ENCODE measurements at regions not wholly inside any gene's neighbourhood (a gene's known extent, or its start where the extent isn't known, plus 50 kb on each side); places are given as distances from the start of the nearest gene placed in this dataset.

DNA sequence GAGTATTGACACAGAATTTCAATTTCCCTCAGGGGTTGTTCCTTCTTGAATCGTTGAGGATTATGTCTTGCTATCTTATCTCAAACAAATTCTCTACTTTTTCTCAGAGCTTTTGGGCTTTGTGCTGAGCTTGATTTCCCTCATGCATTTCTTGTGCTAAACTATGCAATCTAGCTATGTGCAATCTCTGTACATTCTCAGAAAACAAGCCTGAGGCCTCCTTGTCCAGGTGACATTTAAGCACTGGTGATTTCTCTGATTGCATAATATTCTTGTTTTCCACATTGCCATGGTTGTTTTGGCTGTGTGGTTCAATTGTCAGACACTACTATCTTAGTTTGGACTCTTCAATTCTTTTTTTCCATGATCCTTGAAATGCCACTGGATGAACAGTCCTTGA lies 81.2 kb upstream of the MAN1A1 start:
- Histone ChIP-seq H3K27me3 (ENCODE audit: insufficient read depth) (no peaks in the 10 kb centered on the region), H2AFZ (no peak overlapping the region), H3K27ac (ENCODE audit: low read depth) (no peak overlapping the region), H3K4me2 (no peak overlapping the region), H3K9me2 (ENCODE audit: insufficient read depth) (no peaks in the 10 kb centered on the region), H4K20me1 (replicated peaks; ENCODE audit: insufficient read depth) (no peaks in the 10 kb centered on the region), H3K4me3 (no peak overlapping the region), H3F3A (replicated peaks; ENCODE audit: low read depth) (no peaks in the 10 kb centered on the region), H3K36me3 (ENCODE audit: insufficient read depth) (no peaks in the 10 kb centered on the region), H3K4me1 (ENCODE audit: insufficient read depth) (no peaks in the 10 kb centered on the region), H3K79me2 (replicated peaks; ENCODE audit: insufficient read depth) (no peaks in the 10 kb centered on the region)
- Mint-ChIP-seq H3K4me1 (no peaks in the 10 kb centered on the region), H3K36me3 (ENCODE audit: low read depth) (no peaks in the 10 kb centered on the region), H3K4me3 (no peak overlapping the region), H3K27me3 (ENCODE audit: insufficient read depth, low read depth, poor library complexity) (no peaks in the 10 kb centered on the region), H3K27ac (no peak overlapping the region), H3K9me3 (no peaks in the 10 kb centered on the region)
- DNase-seq (ENCODE audit: low spot score) (no peak), ATAC-seq (no peak)
- TF ChIP-seq, protein P1, sequence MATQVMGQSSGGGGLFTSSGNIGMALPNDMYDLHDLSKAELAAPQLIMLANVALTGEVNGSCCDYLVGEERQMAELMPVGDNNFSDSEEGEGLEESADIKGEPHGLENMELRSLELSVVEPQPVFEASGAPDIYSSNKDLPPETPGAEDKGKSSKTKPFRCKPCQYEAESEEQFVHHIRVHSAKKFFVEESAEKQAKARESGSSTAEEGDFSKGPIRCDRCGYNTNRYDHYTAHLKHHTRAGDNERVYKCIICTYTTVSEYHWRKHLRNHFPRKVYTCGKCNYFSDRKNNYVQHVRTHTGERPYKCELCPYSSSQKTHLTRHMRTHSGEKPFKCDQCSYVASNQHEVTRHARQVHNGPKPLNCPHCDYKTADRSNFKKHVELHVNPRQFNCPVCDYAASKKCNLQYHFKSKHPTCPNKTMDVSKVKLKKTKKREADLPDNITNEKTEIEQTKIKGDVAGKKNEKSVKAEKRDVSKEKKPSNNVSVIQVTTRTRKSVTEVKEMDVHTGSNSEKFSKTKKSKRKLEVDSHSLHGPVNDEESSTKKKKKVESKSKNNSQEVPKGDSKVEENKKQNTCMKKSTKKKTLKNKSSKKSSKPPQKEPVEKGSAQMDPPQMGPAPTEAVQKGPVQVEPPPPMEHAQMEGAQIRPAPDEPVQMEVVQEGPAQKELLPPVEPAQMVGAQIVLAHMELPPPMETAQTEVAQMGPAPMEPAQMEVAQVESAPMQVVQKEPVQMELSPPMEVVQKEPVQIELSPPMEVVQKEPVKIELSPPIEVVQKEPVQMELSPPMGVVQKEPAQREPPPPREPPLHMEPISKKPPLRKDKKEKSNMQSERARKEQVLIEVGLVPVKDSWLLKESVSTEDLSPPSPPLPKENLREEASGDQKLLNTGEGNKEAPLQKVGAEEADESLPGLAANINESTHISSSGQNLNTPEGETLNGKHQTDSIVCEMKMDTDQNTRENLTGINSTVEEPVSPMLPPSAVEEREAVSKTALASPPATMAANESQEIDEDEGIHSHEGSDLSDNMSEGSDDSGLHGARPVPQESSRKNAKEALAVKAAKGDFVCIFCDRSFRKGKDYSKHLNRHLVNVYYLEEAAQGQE (IDR thresholded peaks at IDR 0.05; ENCODE audit: unreplicated experiment): no peak
- TF ChIP-seq, protein P2, sequence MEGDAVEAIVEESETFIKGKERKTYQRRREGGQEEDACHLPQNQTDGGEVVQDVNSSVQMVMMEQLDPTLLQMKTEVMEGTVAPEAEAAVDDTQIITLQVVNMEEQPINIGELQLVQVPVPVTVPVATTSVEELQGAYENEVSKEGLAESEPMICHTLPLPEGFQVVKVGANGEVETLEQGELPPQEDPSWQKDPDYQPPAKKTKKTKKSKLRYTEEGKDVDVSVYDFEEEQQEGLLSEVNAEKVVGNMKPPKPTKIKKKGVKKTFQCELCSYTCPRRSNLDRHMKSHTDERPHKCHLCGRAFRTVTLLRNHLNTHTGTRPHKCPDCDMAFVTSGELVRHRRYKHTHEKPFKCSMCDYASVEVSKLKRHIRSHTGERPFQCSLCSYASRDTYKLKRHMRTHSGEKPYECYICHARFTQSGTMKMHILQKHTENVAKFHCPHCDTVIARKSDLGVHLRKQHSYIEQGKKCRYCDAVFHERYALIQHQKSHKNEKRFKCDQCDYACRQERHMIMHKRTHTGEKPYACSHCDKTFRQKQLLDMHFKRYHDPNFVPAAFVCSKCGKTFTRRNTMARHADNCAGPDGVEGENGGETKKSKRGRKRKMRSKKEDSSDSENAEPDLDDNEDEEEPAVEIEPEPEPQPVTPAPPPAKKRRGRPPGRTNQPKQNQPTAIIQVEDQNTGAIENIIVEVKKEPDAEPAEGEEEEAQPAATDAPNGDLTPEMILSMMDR (conservative IDR thresholded peaks at IDR 0.05; ENCODE audit: low read depth in 2 of 2): no peak
- TF ChIP-seq CREB1 (CRISPR knock-in tag; IDR thresholded peaks at IDR 0.05; ENCODE audit: low read depth): no peak
- TF ChIP-seq ZNF331 (CRISPR knock-in tag; IDR thresholded peaks at IDR 0.05; ENCODE audit: low read depth): no peak
- no peak for TF ChIP-seq EZH2 (IDR thresholded peaks at IDR 0.05; ENCODE audit: low read depth, unreplicated experiment)
- TF ChIP-seq POLR2AphosphoS5 (IDR thresholded peaks at IDR 0.05; ENCODE audit: low read depth): no peak
- TF ChIP-seq, protein P3, sequence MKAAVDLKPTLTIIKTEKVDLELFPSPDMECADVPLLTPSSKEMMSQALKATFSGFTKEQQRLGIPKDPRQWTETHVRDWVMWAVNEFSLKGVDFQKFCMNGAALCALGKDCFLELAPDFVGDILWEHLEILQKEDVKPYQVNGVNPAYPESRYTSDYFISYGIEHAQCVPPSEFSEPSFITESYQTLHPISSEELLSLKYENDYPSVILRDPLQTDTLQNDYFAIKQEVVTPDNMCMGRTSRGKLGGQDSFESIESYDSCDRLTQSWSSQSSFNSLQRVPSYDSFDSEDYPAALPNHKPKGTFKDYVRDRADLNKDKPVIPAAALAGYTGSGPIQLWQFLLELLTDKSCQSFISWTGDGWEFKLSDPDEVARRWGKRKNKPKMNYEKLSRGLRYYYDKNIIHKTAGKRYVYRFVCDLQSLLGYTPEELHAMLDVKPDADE (IDR thresholded peaks at IDR 0.05): no peak
- no peak for TF ChIP-seq EZH2phosphoT487 (IDR thresholded peaks at IDR 0.05; ENCODE audit: unreplicated experiment)
- no peak for TF ChIP-seq ZNF114 (CRISPR knock-in tag; IDR thresholded peaks at IDR 0.05)
- no peak for TF ChIP-seq NANOG (IDR thresholded peaks at IDR 0.05; ENCODE audit: borderline replicate concordance)
- TF ChIP-seq, protein P4, sequence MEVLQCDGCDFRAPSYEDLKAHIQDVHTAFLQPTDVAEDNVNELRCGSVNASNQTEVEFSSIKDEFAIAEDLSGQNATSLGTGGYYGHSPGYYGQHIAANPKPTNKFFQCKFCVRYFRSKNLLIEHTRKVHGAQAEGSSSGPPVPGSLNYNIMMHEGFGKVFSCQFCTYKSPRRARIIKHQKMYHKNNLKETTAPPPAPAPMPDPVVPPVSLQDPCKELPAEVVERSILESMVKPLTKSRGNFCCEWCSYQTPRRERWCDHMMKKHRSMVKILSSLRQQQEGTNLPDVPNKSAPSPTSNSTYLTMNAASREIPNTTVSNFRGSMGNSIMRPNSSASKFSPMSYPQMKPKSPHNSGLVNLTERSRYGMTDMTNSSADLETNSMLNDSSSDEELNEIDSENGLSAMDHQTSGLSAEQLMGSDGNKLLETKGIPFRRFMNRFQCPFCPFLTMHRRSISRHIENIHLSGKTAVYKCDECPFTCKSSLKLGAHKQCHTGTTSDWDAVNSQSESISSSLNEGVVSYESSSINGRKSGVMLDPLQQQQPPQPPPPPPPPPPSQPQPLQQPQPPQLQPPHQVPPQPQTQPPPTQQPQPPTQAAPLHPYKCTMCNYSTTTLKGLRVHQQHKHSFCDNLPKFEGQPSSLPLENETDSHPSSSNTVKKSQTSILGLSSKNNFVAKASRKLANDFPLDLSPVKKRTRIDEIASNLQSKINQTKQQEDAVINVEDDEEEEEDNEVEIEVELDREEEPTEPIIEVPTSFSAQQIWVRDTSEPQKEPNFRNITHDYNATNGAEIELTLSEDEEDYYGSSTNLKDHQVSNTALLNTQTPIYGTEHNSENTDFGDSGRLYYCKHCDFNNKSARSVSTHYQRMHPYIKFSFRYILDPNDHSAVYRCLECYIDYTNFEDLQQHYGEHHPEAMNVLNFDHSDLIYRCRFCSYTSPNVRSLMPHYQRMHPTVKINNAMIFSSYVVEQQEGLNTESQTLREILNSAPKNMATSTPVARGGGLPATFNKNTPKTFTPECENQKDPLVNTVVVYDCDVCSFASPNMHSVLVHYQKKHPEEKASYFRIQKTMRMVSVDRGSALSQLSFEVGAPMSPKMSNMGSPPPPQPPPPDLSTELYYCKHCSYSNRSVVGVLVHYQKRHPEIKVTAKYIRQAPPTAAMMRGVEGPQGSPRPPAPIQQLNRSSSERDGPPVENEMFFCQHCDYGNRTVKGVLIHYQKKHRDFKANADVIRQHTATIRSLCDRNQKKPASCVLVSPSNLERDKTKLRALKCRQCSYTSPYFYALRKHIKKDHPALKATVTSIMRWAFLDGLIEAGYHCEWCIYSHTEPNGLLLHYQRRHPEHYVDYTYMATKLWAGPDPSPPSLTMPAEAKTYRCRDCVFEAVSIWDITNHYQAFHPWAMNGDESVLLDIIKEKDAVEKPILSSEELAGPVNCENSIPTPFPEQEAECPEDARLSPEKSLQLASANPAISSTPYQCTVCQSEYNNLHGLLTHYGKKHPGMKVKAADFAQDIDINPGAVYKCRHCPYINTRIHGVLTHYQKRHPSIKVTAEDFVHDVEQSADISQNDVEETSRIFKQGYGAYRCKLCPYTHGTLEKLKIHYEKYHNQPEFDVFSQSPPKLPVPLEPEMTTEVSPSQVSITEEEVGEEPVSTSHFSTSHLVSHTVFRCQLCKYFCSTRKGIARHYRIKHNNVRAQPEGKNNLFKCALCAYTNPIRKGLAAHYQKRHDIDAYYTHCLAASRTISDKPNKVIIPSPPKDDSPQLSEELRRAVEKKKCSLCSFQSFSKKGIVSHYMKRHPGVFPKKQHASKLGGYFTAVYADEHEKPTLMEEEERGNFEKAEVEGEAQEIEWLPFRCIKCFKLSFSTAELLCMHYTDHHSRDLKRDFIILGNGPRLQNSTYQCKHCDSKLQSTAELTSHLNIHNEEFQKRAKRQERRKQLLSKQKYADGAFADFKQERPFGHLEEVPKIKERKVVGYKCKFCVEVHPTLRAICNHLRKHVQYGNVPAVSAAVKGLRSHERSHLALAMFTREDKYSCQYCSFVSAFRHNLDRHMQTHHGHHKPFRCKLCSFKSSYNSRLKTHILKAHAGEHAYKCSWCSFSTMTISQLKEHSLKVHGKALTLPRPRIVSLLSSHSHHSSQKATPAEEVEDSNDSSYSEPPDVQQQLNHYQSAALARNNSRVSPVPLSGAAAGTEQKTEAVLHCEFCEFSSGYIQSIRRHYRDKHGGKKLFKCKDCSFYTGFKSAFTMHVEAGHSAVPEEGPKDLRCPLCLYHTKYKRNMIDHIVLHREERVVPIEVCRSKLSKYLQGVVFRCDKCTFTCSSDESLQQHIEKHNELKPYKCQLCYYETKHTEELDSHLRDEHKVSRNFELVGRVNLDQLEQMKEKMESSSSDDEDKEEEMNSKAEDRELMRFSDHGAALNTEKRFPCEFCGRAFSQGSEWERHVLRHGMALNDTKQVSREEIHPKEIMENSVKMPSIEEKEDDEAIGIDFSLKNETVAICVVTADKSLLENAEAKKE (CRISPR knock-in tag; IDR thresholded peaks at IDR 0.05): no peak
- TF ChIP-seq STAT1 (IDR thresholded peaks at IDR 0.05; ENCODE audit: unreplicated experiment): no peak
- TF ChIP-seq JUNB (IDR thresholded peaks at IDR 0.05; ENCODE audit: unreplicated experiment): no peak
